Astrocyte (in vitro differentiated cells and primary cell): ENCODE measurements at regions not wholly inside any gene's neighbourhood (a gene's known extent, or its start where the extent isn't known, plus 50 kb on each side); places are given as distances from the start of the nearest gene placed in this dataset.

Experiments
- DNase-seq: peaks from one replicate; pipeline ENCODE4 v3.0.0-alpha.2; 2010; ENCODE audit warnings: low read depth
- FAIRE-seq: peaks from 2 replicates; lab custom pipeline; 2011; peaks lifted over from hg19 to GRCh38; lab: Jason Lieb, UNC
- H2AFZ ChIP-seq: 2 replicates; pipeline ENCODE4 v1.6.0; 2012; ENCODE audit warnings: low read depth, low read length, inconsistent platforms
- H3K27ac ChIP-seq: 2 replicates; pipeline ENCODE4 v1.5.1; 2011; ENCODE audit warnings: low read depth, low read length, inconsistent platforms
- H3K27me3 ChIP-seq: 2 replicates; pipeline ENCODE4 v1.6.0; 2011; ENCODE audit warnings: low read length, inconsistent platforms; ENCODE audit not compliant: insufficient read depth
- H3K36me3 ChIP-seq: 2 replicates; pipeline ENCODE4 v1.5.1; 2011; ENCODE audit warnings: low read length, inconsistent platforms; ENCODE audit not compliant: insufficient read depth
- H3K4me1 ChIP-seq: 2 replicates; pipeline ENCODE4 v1.5.1; 2011; ENCODE audit warnings: low read length, inconsistent platforms; ENCODE audit not compliant: insufficient read depth
- H3K4me2 ChIP-seq: 2 replicates; pipeline ENCODE4 v1.6.0; 2012; ENCODE audit warnings: low read length, inconsistent platforms
- H3K4me3 ChIP-seq: 2 replicates; pipeline ENCODE4 v1.5.1; 2011; ENCODE audit warnings: low read depth, mild to moderate bottlenecking, low read length, inconsistent platforms; ENCODE audit not compliant: insufficient read depth
- H3K79me2 ChIP-seq: 2 replicates; pipeline ENCODE4 v1.6.0; 2012; ENCODE audit warnings: mild to moderate bottlenecking, low read length, inconsistent platforms; ENCODE audit not compliant: insufficient read depth
- H3K9ac ChIP-seq: 2 replicates; pipeline ENCODE4 v1.6.0; 2012; ENCODE audit warnings: mild to moderate bottlenecking, low read length, inconsistent platforms
- H3K9me3 ChIP-seq: 2 replicates; pipeline ENCODE4 v1.5.1; 2012; ENCODE audit warnings: low read depth, mild to moderate bottlenecking, low read length, inconsistent platforms; ENCODE audit not compliant: insufficient read depth
- H4K20me1 ChIP-seq: 2 replicates; pipeline ENCODE4 v1.6.0; 2012; ENCODE audit warnings: low read length, inconsistent platforms; ENCODE audit not compliant: insufficient read depth
- H3K27ac Mint-ChIP-seq: one replicate; pipeline ENCODE4 v1.8.0; 2021; ENCODE audit warnings: mild to moderate bottlenecking, mixed read lengths; ENCODE audit not compliant: unreplicated experiment
- H3K27me3 Mint-ChIP-seq: one replicate; pipeline ENCODE4 v1.8.0; 2021; ENCODE audit warnings: low read depth, mixed read lengths; ENCODE audit not compliant: unreplicated experiment
- H3K36me3 Mint-ChIP-seq: one replicate; pipeline ENCODE4 v1.8.0; 2021; ENCODE audit warnings: low read depth, mixed read lengths; ENCODE audit not compliant: unreplicated experiment
- H3K4me1 Mint-ChIP-seq: one replicate; pipeline ENCODE4 v1.8.0; 2021; ENCODE audit warnings: low read depth, mixed read lengths; ENCODE audit not compliant: unreplicated experiment
- H3K4me3 Mint-ChIP-seq: one replicate; pipeline ENCODE4 v1.8.0; 2021; ENCODE audit warnings: mild to moderate bottlenecking, moderate library complexity, mixed read lengths; ENCODE audit not compliant: unreplicated experiment
- H3K9me3 Mint-ChIP-seq: one replicate; pipeline ENCODE4 v1.8.0; 2021; ENCODE audit warnings: mild to moderate bottlenecking, mixed read lengths; ENCODE audit not compliant: unreplicated experiment
- EZH2 ChIP-seq: IDR thresholded peaks from 2 replicates; pipeline ENCODE4 v1.6.1; 2012; ENCODE audit warnings: mild to moderate bottlenecking, low read length, inconsistent platforms; ENCODE audit not compliant: insufficient read depth
- TF ChIP-seq, protein P1 (sequence below): IDR thresholded peaks from 2 replicates; pipeline ENCODE4 v1.5.1; 2011; ENCODE audit warnings: low read depth, mild to moderate bottlenecking, inconsistent platforms, low read length, moderate library complexity; ENCODE audit not compliant: insufficient read depth

GRCh38 chr12:97784904-97785303 is 322.3 kb downstream of the RMST start:
- no peaks in the 10 kb centered on the region for H3K27me3 ChIP-seq
- no peaks in the 10 kb centered on the region for H3K36me3 Mint-ChIP-seq
- H3K27ac ChIP-seq = no peak overlapping the region
- H3K27ac Mint-ChIP-seq = no peak overlapping the region
- no peaks in the 10 kb centered on the region for H3K36me3 ChIP-seq
- no peak overlapping the region for H3K4me2 ChIP-seq
- peaks cover 4% of the 10 kb centered on the region for H3K9me3 Mint-ChIP-seq
- TF ChIP-seq EZH2 = no peak
- TF ChIP-seq, protein P1, sequence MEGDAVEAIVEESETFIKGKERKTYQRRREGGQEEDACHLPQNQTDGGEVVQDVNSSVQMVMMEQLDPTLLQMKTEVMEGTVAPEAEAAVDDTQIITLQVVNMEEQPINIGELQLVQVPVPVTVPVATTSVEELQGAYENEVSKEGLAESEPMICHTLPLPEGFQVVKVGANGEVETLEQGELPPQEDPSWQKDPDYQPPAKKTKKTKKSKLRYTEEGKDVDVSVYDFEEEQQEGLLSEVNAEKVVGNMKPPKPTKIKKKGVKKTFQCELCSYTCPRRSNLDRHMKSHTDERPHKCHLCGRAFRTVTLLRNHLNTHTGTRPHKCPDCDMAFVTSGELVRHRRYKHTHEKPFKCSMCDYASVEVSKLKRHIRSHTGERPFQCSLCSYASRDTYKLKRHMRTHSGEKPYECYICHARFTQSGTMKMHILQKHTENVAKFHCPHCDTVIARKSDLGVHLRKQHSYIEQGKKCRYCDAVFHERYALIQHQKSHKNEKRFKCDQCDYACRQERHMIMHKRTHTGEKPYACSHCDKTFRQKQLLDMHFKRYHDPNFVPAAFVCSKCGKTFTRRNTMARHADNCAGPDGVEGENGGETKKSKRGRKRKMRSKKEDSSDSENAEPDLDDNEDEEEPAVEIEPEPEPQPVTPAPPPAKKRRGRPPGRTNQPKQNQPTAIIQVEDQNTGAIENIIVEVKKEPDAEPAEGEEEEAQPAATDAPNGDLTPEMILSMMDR = no peak
- no peak overlapping the region for H3K9ac ChIP-seq
- H2AFZ ChIP-seq = no peak overlapping the region
- no peak for FAIRE-seq
- no peaks in the 10 kb centered on the region for H3K79me2 ChIP-seq
- H3K27me3 Mint-ChIP-seq = no peaks in the 10 kb centered on the region
- H3K4me1 Mint-ChIP-seq = no peaks in the 10 kb centered on the region
- no peaks in the 10 kb centered on the region for H4K20me1 ChIP-seq
- H3K4me3 Mint-ChIP-seq = no peak overlapping the region
- no peaks in the 10 kb centered on the region for H3K4me1 ChIP-seq
- H3K9me3 ChIP-seq = no peaks in the 10 kb centered on the region
- DNase-seq = no peak
- no peak overlapping the region for H3K4me3 ChIP-seq

GRCh38 chr12:97790281-97790680 is 327.7 kb downstream of the RMST start:
- no peak overlapping the region for H3K9ac ChIP-seq
- peaks cover 8% of the 10 kb centered on the region for H3K9me3 ChIP-seq
- H2AFZ ChIP-seq = no peak overlapping the region
- DNase-seq (no peak), FAIRE-seq (no peak)
- no peaks in the 10 kb centered on the region for H3K27me3 ChIP-seq
- no peaks in the 10 kb centered on the region for H4K20me1 ChIP-seq
- H3K4me1 Mint-ChIP-seq = no peaks in the 10 kb centered on the region
- no peaks in the 10 kb centered on the region for H3K36me3 Mint-ChIP-seq
- peaks cover 10% of the 10 kb centered on the region for H3K9me3 Mint-ChIP-seq
- H3K27ac ChIP-seq = no peak overlapping the region
- no peak overlapping the region for H3K4me3 ChIP-seq
- no peak overlapping the region for H3K27ac Mint-ChIP-seq
- no peaks in the 10 kb centered on the region for H3K4me1 ChIP-seq
- no peak overlapping the region for H3K4me3 Mint-ChIP-seq
- TF ChIP-seq, protein P1 = no peak
- TF ChIP-seq EZH2 = no peak
- H3K27me3 Mint-ChIP-seq = no peaks in the 10 kb centered on the region
- H3K4me2 ChIP-seq = no peak overlapping the region
- H3K36me3 ChIP-seq = no peaks in the 10 kb centered on the region
- no peaks in the 10 kb centered on the region for H3K79me2 ChIP-seq

DNA sequence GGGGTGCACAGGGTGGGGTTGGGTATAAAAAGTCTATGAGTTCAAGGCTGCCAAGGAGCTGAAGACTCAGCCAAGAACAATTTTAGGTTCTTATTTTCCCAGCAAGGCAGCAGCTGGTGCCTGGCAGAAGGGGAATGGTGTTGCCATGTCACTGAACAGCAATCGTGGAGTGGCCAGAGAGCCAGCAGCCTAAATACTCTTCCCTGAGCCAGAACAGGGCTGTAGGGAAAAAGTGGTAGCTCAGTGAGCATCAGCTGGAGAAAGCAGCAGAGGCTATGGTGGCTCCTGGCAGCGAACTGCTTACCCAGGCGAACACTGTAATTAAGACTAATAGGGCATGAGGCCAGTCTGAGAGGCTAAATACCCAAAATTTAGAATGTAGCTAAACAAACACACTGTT is 334.9 kb downstream of the RMST start:
- Mint-ChIP-seq H3K9me3 (peaks cover under 1% of the 10 kb centered on the region), H3K27ac (no peak overlapping the region), H3K4me3 (no peak overlapping the region), H3K4me1 (peaks cover 3% of the 10 kb centered on the region), H3K27me3 (no peaks in the 10 kb centered on the region), H3K36me3 (no peaks in the 10 kb centered on the region)
- H3K9me3 ChIP-seq = peaks cover 2% of the 10 kb centered on the region
- H3K4me2 ChIP-seq = no peak overlapping the region
- H4K20me1 ChIP-seq = no peaks in the 10 kb centered on the region
- H3K4me1 ChIP-seq = no peaks in the 10 kb centered on the region
- H3K4me3 ChIP-seq = no peak overlapping the region
- H3K27me3 ChIP-seq = no peaks in the 10 kb centered on the region
- FAIRE-seq (no peak), DNase-seq (no peak)
- TF ChIP-seq EZH2 = no peak
- TF ChIP-seq, protein P1 = no peak
- H3K27ac ChIP-seq = no peak overlapping the region
- no peak overlapping the region for H3K9ac ChIP-seq
- H2AFZ ChIP-seq = no peak overlapping the region
- H3K79me2 ChIP-seq = no peaks in the 10 kb centered on the region
- no peaks in the 10 kb centered on the region for H3K36me3 ChIP-seq
